SK-N-SH (cell line): ENCODE measurements at regions not wholly inside any gene's neighbourhood (a gene's known extent, or its start where the extent isn't known, plus 50 kb on each side); places are given as distances from the start of the nearest gene placed in this dataset.

Experiments
- CTCF ChIA-PET: fragments of 300-600, 350-600 bp; formaldehyde crosslinking; extraction: SDS; loops from one replicate; lab custom pipeline; 2021; lab: Yijun Ruan, JAX
- POLR2A ChIA-PET: fragments of 350-600 bp; sonication (Branson Sonifier 250); formaldehyde crosslinking; extraction: SDS; loops from one replicate; lab custom pipeline; 2020; ENCODE audit warnings: antibody characterized with exemption, inconsistent platforms; lab: Yijun Ruan, JAX
- DNase-seq: peaks from one replicate; pipeline ENCODE4 v3.0.0; 2012
- H2AFZ ChIP-seq: fragments of 200-600 bp; sonication (generic); 2 replicates; pipeline ENCODE4 v1.8.1; 2016; ENCODE audit warnings: antibody characterized with exemption, mild to moderate bottlenecking, low read depth
- H3F3A ChIP-seq: fragments of 200-600 bp; sonication (generic); replicated peaks from 2 replicates; pipeline ENCODE3; 2016; ENCODE audit warnings: antibody characterized with exemption, mild to moderate bottlenecking; ENCODE audit not compliant: insufficient read depth
- H3K27ac ChIP-seq, 2 experiments: fragments of 200-500 bp in 1 of 2; fragments of 200-600 bp in 1 of 2; sonication (Bioruptor generic) in 1 of 2; sonication (generic), shearing (Covaris generic) in 1 of 2; 2 replicates each; pipeline versions ENCODE4 v1.5.1 to v1.6.1; 2014 to 2016; ENCODE audit warnings: low read depth in 2 of 2, inconsistent platforms in 1 of 2, low read length in 1 of 2, mild to moderate bottlenecking in 1 of 2, mixed read lengths in 1 of 2
- H3K27me3 ChIP-seq: fragments of 200-600 bp; sonication (generic), shearing (Covaris generic); 2 replicates; pipeline ENCODE4 v1.6.1; 2016; ENCODE audit warnings: mixed run types; ENCODE audit not compliant: insufficient read depth
- H3K36me3 ChIP-seq, 2 experiments: fragments of 200-500 bp in 1 of 2; fragments of 200-600 bp in 1 of 2; sonication (Bioruptor generic) in 1 of 2; sonication (generic) in 1 of 2; replicated peaks in 1 of 2; 2 replicates each; pipeline versions ENCODE3 to v1.5.1; 2014 to 2016; ENCODE audit warnings: low read length in 1 of 2, mild to moderate bottlenecking in 1 of 2; ENCODE audit not compliant: insufficient read depth in 2 of 2, control insufficient read depth in 1 of 2
- H3K4me1 ChIP-seq, 2 experiments: fragments of 200-500 bp in 1 of 2; fragments of 200-600 bp in 1 of 2; sonication (Bioruptor generic) in 1 of 2; sonication (generic), shearing (Covaris generic) in 1 of 2; 2 replicates each; pipeline versions ENCODE4 v1.5.1 to v1.6.1; 2014 to 2016; ENCODE audit warnings: low read depth in 1 of 2, low read length in 1 of 2, mixed run types in 1 of 2; ENCODE audit not compliant: insufficient read depth in 2 of 2, control insufficient read depth in 1 of 2
- H3K4me2 ChIP-seq: fragments of 200-600 bp; sonication (generic), shearing (Covaris generic); 2 replicates; pipeline ENCODE4 v1.6.1; 2017; ENCODE audit warnings: mixed run types
- H3K4me3 ChIP-seq, 2 experiments: fragments of 200-500 bp in 1 of 2; fragments of 200-600 bp in 1 of 2; sonication (Bioruptor generic) in 1 of 2; sonication (generic), shearing (Covaris generic) in 1 of 2; 2 replicates each; pipeline versions ENCODE4 v1.5.1 to v1.8.1; 2014 to 2016; ENCODE audit warnings: low read depth in 2 of 2, inconsistent platforms in 1 of 2, low read length in 1 of 2, mild to moderate bottlenecking in 1 of 2, mixed read lengths in 1 of 2, moderate library complexity in 1 of 2
- H3K79me2 ChIP-seq: fragments of 200-600 bp; sonication (generic); 2 replicates; pipeline ENCODE4 v1.8.1; 2017; ENCODE audit warnings: mild to moderate bottlenecking; ENCODE audit not compliant: insufficient read depth
- H3K9ac ChIP-seq: fragments of 200-600 bp; sonication (generic); 2 replicates; pipeline ENCODE4 v1.6.1; 2017; ENCODE audit warnings: mixed run types
- H3K9me2 ChIP-seq: fragments of 200-600 bp; sonication (generic); 2 replicates; pipeline ENCODE4 v1.6.1; 2017; ENCODE audit warnings: mixed run types
- H3K9me3 ChIP-seq: fragments of 200-600 bp; sonication (generic); 2 replicates; pipeline ENCODE4 v1.6.1; 2017; ENCODE audit warnings: mixed run types, mild to moderate bottlenecking, moderate library complexity
- H4K20me1 ChIP-seq: fragments of 200-600 bp; sonication (generic); 2 replicates; pipeline ENCODE4 v1.6.1; 2017; ENCODE audit warnings: mild to moderate bottlenecking, mixed run types; ENCODE audit not compliant: insufficient read depth
- CTCF ChIP-seq: fragments of 200-600 bp; sonication (generic); IDR thresholded peaks from 2 replicates; pipeline ENCODE4 v1.6.1; 2017; ENCODE audit warnings: antibody characterized with exemption, mild to moderate bottlenecking, moderate library complexity
- ELF1 ChIP-seq: IDR thresholded peaks from 2 replicates; pipeline ENCODE4 v1.4.0; 2012
- FOXJ3 ChIP-seq: sonication (generic); formaldehyde crosslinking; IDR thresholded peaks from 2 replicates; pipeline ENCODE4 v1.5.1; 2020; ENCODE audit warnings: mild to moderate bottlenecking, missing genetic modification reagents
- GABPA ChIP-seq: IDR thresholded peaks from 2 replicates; pipeline ENCODE4 v1.4.0; 2012; ENCODE audit warnings: low read depth, mild to moderate bottlenecking
- MAX ChIP-seq: IDR thresholded peaks from 2 replicates; pipeline ENCODE4 v1.4.0; 2012; ENCODE audit warnings: low read depth
- PBX3 ChIP-seq: IDR thresholded peaks from 2 replicates; pipeline ENCODE4; 2012
- RAD21 ChIP-seq: IDR thresholded peaks from 2 replicates; pipeline ENCODE4 v1.6.1; 2012; ENCODE audit warnings: mild to moderate bottlenecking, low read length
- SIN3A ChIP-seq: IDR thresholded peaks from 2 replicates; pipeline ENCODE4 v1.6.1; 2012; ENCODE audit warnings: low read depth, mild to moderate bottlenecking, low read length, moderate library complexity, borderline replicate concordance
- SMC3 ChIP-seq: IDR thresholded peaks from 2 replicates; pipeline ENCODE4 v1.6.1; 2012; ENCODE audit warnings: low read depth, low read length, improper control_type of control experiment
- TAF1 ChIP-seq: IDR thresholded peaks from 2 replicates; pipeline ENCODE4 v1.6.1; 2012; ENCODE audit warnings: low read depth, mild to moderate bottlenecking, low read length, moderate library complexity, borderline replicate concordance
- TCF12 ChIP-seq: IDR thresholded peaks from 2 replicates; pipeline ENCODE4 v1.4.0; 2012
- ZBTB33 ChIP-seq: IDR thresholded peaks from 2 replicates; pipeline ENCODE4 v1.4.0; 2012; ENCODE audit warnings: low read depth, borderline replicate concordance
- WGBS: methylation state at CpG from one replicate; pipeline ENCODE4 v1.1.6; 2017; ENCODE audit warnings: low lambda C conversion rate; 5-methylcytosine and 5-hydroxymethylcytosine counted together
- TF ChIP-seq, protein P1 (sequence below): IDR thresholded peaks from 2 replicates; pipeline ENCODE4 v1.4.0; 2012; ENCODE audit warnings: low read depth, borderline replicate concordance
- TF ChIP-seq, protein P2 (sequence below): fragments of 150-350 bp; IDR thresholded peaks from 2 replicates; pipeline ENCODE4 v1.6.1; 2016; ENCODE audit warnings: mild to moderate bottlenecking, low read depth, low read length

DNA sequence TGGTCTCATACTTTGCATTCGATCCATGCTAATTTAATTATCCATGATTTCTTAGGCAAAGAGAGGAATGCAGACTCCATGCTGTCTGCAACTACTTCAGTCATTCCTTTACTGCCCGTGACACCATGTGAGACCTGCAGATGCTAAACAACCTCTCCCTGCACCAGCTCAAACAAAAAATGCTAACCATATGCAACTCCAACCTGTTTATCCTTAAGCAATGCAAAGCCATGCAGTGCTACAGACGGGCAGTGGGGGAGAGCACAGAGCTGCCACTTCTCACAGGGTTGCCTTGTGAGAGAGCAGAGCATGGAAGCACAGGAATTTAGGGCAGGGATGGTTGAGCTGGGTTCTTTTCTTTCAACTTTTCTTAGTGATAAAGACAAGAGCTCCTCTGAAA lies 74.9 kb upstream of the KLHL14 start:
- H3K27ac ChIP-seq, result no peak overlapping the region
- H3K36me3 ChIP-seq, result no peaks in the 10 kb centered on the region
- H2AFZ ChIP-seq, result no peak overlapping the region
- no peaks in the 10 kb centered on the region for H3F3A ChIP-seq
- no peaks in the 10 kb centered on the region for H3K9me2 ChIP-seq
- no peaks in the 10 kb centered on the region for H3K4me1 ChIP-seq
- no peaks in the 10 kb centered on the region for H3K9me3 ChIP-seq
- TF ChIP-seq SIN3A, result no peak
- TF ChIP-seq, protein P1, sequence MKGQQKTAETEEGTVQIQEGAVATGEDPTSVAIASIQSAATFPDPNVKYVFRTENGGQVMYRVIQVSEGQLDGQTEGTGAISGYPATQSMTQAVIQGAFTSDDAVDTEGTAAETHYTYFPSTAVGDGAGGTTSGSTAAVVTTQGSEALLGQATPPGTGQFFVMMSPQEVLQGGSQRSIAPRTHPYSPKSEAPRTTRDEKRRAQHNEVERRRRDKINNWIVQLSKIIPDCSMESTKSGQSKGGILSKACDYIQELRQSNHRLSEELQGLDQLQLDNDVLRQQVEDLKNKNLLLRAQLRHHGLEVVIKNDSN, result no peak
- no peak for TF ChIP-seq PBX3
- TF ChIP-seq TCF12, result no peak
- TF ChIP-seq MAX, result no peak
- no peak for TF ChIP-seq ELF1
- DNase-seq, result no peak
- no peak overlapping the region for H3K4me3 ChIP-seq
- no peaks in the 10 kb centered on the region for H3K27me3 ChIP-seq
- H3K9ac ChIP-seq, result no peak overlapping the region
- H4K20me1 ChIP-seq, result no peaks in the 10 kb centered on the region
- WGBS, result 17% methylated on average over 3 of the region's 3 CpGs
- no peaks in the 10 kb centered on the region for H3K79me2 ChIP-seq
- POLR2A ChIA-PET, result no interaction called here
- CTCF ChIA-PET, result interaction anchor here (1.1 kb wide), 1 partner anchor 133 kb away, joined by 3 read pairs; no protein-coding TSS in a partner anchor
- H3K4me2 ChIP-seq, result no peak overlapping the region

DNA sequence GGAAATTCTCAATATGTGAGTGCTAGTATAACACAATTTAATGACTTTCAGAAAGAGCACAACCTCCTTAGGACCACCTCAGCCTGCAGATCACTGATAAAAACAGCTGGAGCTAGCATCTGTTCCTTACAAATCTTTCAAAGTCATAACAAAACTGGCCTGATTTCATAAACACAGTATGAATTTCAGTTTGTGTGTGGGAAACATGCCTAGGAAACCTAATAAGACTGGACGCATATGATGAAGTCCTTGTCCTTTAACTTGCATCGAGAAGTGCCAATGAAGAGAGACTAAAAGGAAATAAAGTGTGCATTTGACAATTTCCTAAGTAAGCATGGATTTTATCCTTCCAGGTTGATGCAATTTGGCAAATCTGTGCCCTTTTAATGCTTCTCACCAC lies 74.1 kb upstream of the KLHL14 start:
- H3K9ac ChIP-seq, result no peak overlapping the region
- H3K27ac ChIP-seq, result no peak overlapping the region
- no peaks in the 10 kb centered on the region for H3F3A ChIP-seq
- no peak overlapping the region for H2AFZ ChIP-seq
- TF ChIP-seq FOXJ3, result no peak
- TF ChIP-seq SMC3, result no peak
- TF ChIP-seq RAD21, result no peak
- H3K9me2 ChIP-seq, result no peaks in the 10 kb centered on the region
- H3K9me3 ChIP-seq, result no peaks in the 10 kb centered on the region
- no peaks in the 10 kb centered on the region for H3K4me1 ChIP-seq
- H3K36me3 ChIP-seq, result no peaks in the 10 kb centered on the region
- no peak overlapping the region for H3K4me2 ChIP-seq
- H3K79me2 ChIP-seq, result no peaks in the 10 kb centered on the region
- DNase-seq, result no peak
- CTCF ChIA-PET, result interaction anchor here (1.1 kb wide), 1 partner anchor 133 kb away, joined by 3 read pairs; no protein-coding TSS in a partner anchor
- H4K20me1 ChIP-seq, result no peaks in the 10 kb centered on the region
- no peak overlapping the region for H3K4me3 ChIP-seq
- POLR2A ChIA-PET, result no interaction called here
- no peaks in the 10 kb centered on the region for H3K27me3 ChIP-seq
- 79% methylated on average over 2 of the region's 2 CpGs for WGBS

GRCh38 chr18:32840962-32841361 lies 68.1 kb upstream of the KLHL14 start:
- Histone ChIP-seq H3K79me2 (no peaks in the 10 kb centered on the region), H3K9me3 (no peaks in the 10 kb centered on the region), H3K4me3 (no peak overlapping the region), H4K20me1 (no peaks in the 10 kb centered on the region), H3K4me2 (no peak overlapping the region), H3K36me3 (no peaks in the 10 kb centered on the region), H3K9ac (no peak overlapping the region), H3K27ac (no peak overlapping the region), H2AFZ (no peak overlapping the region), H3K4me1 (no peaks in the 10 kb centered on the region; a peak in 1 of 4 replicates), H3K9me2 (no peaks in the 10 kb centered on the region), H3K27me3 (no peaks in the 10 kb centered on the region), H3F3A (no peaks in the 10 kb centered on the region)
- POLR2A ChIA-PET, result no interaction called here
- TF ChIP-seq FOXJ3, result no peak
- TF ChIP-seq, protein P2, sequence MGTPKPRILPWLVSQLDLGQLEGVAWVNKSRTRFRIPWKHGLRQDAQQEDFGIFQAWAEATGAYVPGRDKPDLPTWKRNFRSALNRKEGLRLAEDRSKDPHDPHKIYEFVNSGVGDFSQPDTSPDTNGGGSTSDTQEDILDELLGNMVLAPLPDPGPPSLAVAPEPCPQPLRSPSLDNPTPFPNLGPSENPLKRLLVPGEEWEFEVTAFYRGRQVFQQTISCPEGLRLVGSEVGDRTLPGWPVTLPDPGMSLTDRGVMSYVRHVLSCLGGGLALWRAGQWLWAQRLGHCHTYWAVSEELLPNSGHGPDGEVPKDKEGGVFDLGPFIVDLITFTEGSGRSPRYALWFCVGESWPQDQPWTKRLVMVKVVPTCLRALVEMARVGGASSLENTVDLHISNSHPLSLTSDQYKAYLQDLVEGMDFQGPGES, result no peak
- no peak for TF ChIP-seq CTCF
- TF ChIP-seq GABPA, result no peak
- TF ChIP-seq ZBTB33, result no peak
- no peak for TF ChIP-seq TAF1
- no peak for DNase-seq
- CTCF ChIA-PET, result interaction anchor here (1.9 kb wide), 1 partner anchor 10 kb away, joined by 5 read pairs; no protein-coding TSS in a partner anchor
- WGBS, result 11% methylated on average over 1 of the region's 1 CpG
